ENCODE measurements at regions not wholly inside any gene's neighbourhood (a gene's known extent, or its start where the extent isn't known, plus 50 kb on each side); places are given as distances from the start of the nearest gene placed in this dataset.

- no peak for TF ChIP-seq CTCF (IDR thresholded peaks at IDR 0.05)
- no peaks in the 10 kb centered on the region for H3K9me3 ChIP-seq (ENCODE audit: control insufficient read depth, low read length)
- peaks cover 41% of the 10 kb centered on the region for H3K79me2 ChIP-seq
- no peak overlapping the region for H3K9ac ChIP-seq
- no peak overlapping the region for H3K4me3 ChIP-seq (ENCODE audit: low read depth, low read length)
- H3K36me3 ChIP-seq (ENCODE audit: control insufficient read depth, insufficient read depth, low read length): no peaks in the 10 kb centered on the region
- H3K27me3 ChIP-seq (ENCODE audit: control insufficient read depth, insufficient read depth, low read length): no peaks in the 10 kb centered on the region
- H2AFZ ChIP-seq: no peak overlapping the region
- H3K27ac ChIP-seq: no peak overlapping the region
- H3K4me1 ChIP-seq: peaks cover 6% of the 10 kb centered on the region
- no peak overlapping the region for H3K4me2 ChIP-seq (ENCODE audit: low read length)
These were observed 50.0 kb downstream of the PITPNM2 start for GRCh38 chr12:123100882-123101281.

DNA sequence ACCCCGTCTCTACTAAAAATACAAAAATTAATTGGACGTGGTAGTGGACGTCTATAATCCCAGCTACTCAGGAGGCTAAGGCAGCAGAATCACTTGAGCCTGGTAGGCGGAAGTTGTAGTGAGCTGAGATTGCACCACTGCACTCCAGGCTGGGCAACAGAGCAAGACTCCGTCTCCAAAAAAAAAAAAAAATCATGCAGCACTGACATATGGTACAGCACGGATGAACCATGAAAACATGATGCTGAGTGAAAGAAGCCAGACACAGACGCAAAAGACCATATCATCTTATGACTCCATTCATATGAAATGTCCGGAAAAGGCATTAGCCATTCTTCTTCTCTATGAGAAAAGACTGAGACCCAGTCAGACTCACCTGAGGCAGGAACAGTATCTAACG is 50.4 kb downstream of the PITPNM2 start:
- no peaks in the 10 kb centered on the region for H3K36me3 ChIP-seq (ENCODE audit: control insufficient read depth, insufficient read depth, low read length)
- no peak overlapping the region for H3K4me3 ChIP-seq (ENCODE audit: low read depth, low read length)
- peaks cover 45% of the 10 kb centered on the region for H3K79me2 ChIP-seq
- peaks cover 2% of the 10 kb centered on the region for H3K4me1 ChIP-seq
- H3K4me2 ChIP-seq (ENCODE audit: low read length): no peak overlapping the region
- TF ChIP-seq CTCF (IDR thresholded peaks at IDR 0.05): no peak
- H3K9me3 ChIP-seq (ENCODE audit: control insufficient read depth, low read length): no peaks in the 10 kb centered on the region
- H2AFZ ChIP-seq: no peak overlapping the region
- H3K9ac ChIP-seq: no peak overlapping the region
- H3K27ac ChIP-seq: no peak overlapping the region
- H3K27me3 ChIP-seq (ENCODE audit: control insufficient read depth, insufficient read depth, low read length): no peaks in the 10 kb centered on the region

DNA sequence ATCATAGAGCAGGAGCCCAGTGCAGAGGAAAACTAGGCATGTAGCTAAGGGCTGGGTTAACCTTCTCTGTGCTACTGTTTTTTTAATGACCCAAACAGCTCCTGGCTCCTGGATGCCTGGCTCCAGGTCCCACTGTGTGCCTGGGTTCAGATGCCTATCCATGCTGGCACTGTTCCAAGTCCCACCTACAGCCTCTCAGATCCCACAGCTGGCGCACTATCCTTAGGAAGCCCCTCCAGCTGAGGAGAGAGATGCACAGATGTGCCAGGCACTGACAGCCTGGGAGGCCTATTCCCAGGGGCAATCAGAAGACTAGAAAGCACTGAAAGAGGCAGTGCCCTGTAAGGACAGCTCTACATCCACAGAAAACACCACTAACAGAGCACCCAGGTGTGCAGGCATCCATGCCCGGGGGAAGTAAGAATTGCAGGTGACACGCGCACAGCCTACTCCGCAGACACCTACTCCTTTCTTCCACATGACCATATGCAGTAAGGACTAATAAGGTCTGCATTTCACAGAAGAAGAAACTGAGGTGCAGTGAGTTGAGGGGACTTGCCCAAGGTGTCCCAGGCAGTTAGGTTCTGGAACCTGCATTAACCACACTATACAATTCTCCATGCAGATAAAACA is 51.2 kb downstream of the PITPNM2 start:
- no peak for TF ChIP-seq CTCF (IDR thresholded peaks at IDR 0.05)
- H3K4me1 ChIP-seq: no peaks in the 10 kb centered on the region
- no peaks in the 10 kb centered on the region for H3K9me3 ChIP-seq (ENCODE audit: control insufficient read depth, low read length)
- H3K79me2 ChIP-seq: peaks cover 47% of the 10 kb centered on the region
- H2AFZ ChIP-seq: no peak overlapping the region
- H3K36me3 ChIP-seq (ENCODE audit: control insufficient read depth, insufficient read depth, low read length): no peaks in the 10 kb centered on the region
- H3K4me2 ChIP-seq (ENCODE audit: low read length): no peak overlapping the region
- H3K4me3 ChIP-seq (ENCODE audit: low read depth, low read length): no peak overlapping the region
- no peaks in the 10 kb centered on the region for H3K27me3 ChIP-seq (ENCODE audit: control insufficient read depth, insufficient read depth, low read length)
- H3K9ac ChIP-seq: no peak overlapping the region
- no peak overlapping the region for H3K27ac ChIP-seq

GRCh38 chr12:123098780-123099179 is 52.1 kb downstream of the PITPNM2 start:
- Histone ChIP-seq H3K27ac (no peak overlapping the region), H3K9me3 (ENCODE audit: control insufficient read depth, low read length) (no peaks in the 10 kb centered on the region), H3K27me3 (ENCODE audit: control insufficient read depth, insufficient read depth, low read length) (no peaks in the 10 kb centered on the region), H3K36me3 (ENCODE audit: control insufficient read depth, insufficient read depth, low read length) (no peaks in the 10 kb centered on the region), H3K79me2 (peaks cover 52% of the 10 kb centered on the region), H3K4me3 (ENCODE audit: low read depth, low read length) (no peak overlapping the region), H3K4me2 (ENCODE audit: low read length) (no peak overlapping the region), H2AFZ (no peak overlapping the region), H3K9ac (no peak overlapping the region), H3K4me1 (no peaks in the 10 kb centered on the region)
- no peak for TF ChIP-seq CTCF (IDR thresholded peaks at IDR 0.05)

- Histone ChIP-seq H3K27me3 (ENCODE audit: control insufficient read depth, insufficient read depth, low read length) (no peaks in the 10 kb centered on the region), H2AFZ (no peak overlapping the region), H3K4me1 (no peaks in the 10 kb centered on the region), H3K9me3 (ENCODE audit: control insufficient read depth, low read length) (no peaks in the 10 kb centered on the region), H3K36me3 (ENCODE audit: control insufficient read depth, insufficient read depth, low read length) (no peaks in the 10 kb centered on the region), H3K9ac (no peak overlapping the region), H3K4me2 (ENCODE audit: low read length) (no peak overlapping the region), H3K79me2 (peaks cover 57% of the 10 kb centered on the region), H3K4me3 (ENCODE audit: low read depth, low read length) (no peak overlapping the region), H3K27ac (no peak overlapping the region)
- no peak for TF ChIP-seq CTCF (IDR thresholded peaks at IDR 0.05)
These were observed 53.3 kb downstream of the PITPNM2 start for GRCh38 chr12:123097561-123098084.

Measured in parathyroid adenoma (tissue), 2 donors.